Fibroblast of the aortic adventitia (primary cell): ENCODE measurements at regions not wholly inside any gene's neighbourhood (a gene's known extent, or its start where the extent isn't known, plus 50 kb on each side); places are given as distances from the start of the nearest gene placed in this dataset.

Experiments used
- DNase-seq: peaks from one replicate; pipeline ENCODE4 v3.0.0-alpha.2; 2010; ENCODE audit warnings: low read depth
- H3K4me3 ChIP-seq: 2 replicates; pipeline ENCODE4 v1.5.1; 2011; ENCODE audit warnings: low read depth, mild to moderate bottlenecking, control low read depth, low read length, moderate library complexity
- TF ChIP-seq, protein P1 (sequence below): IDR thresholded peaks from 2 replicates; pipeline ENCODE4 v1.5.1; 2011; ENCODE audit warnings: mild to moderate bottlenecking, low read length, control low read depth, inconsistent platforms; ENCODE audit not compliant: insufficient read depth

DNA sequence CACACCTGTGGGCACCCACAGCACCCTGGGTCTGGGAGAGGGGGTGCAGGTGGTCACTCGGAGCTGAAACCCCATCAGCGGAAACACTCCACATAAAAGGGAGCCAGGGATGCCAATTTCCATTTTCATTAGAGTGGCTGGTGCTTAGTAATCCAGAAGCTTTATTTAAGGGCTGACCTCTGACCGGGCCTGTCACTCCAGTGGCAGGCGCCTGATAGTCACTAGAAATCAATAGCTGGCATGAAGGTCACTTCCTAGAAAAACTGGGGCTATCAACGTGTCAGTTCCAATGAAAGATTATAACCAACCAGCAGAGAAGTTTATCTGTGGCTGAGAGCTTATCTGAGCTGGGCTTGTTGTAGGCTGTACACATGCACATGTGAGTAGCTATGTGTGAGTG lies 333.7 kb upstream of the SKOR2 start:
- TF ChIP-seq, protein P1, sequence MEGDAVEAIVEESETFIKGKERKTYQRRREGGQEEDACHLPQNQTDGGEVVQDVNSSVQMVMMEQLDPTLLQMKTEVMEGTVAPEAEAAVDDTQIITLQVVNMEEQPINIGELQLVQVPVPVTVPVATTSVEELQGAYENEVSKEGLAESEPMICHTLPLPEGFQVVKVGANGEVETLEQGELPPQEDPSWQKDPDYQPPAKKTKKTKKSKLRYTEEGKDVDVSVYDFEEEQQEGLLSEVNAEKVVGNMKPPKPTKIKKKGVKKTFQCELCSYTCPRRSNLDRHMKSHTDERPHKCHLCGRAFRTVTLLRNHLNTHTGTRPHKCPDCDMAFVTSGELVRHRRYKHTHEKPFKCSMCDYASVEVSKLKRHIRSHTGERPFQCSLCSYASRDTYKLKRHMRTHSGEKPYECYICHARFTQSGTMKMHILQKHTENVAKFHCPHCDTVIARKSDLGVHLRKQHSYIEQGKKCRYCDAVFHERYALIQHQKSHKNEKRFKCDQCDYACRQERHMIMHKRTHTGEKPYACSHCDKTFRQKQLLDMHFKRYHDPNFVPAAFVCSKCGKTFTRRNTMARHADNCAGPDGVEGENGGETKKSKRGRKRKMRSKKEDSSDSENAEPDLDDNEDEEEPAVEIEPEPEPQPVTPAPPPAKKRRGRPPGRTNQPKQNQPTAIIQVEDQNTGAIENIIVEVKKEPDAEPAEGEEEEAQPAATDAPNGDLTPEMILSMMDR: no peak
- no peak for DNase-seq
- no peak overlapping the region for H3K4me3 ChIP-seq

DNA sequence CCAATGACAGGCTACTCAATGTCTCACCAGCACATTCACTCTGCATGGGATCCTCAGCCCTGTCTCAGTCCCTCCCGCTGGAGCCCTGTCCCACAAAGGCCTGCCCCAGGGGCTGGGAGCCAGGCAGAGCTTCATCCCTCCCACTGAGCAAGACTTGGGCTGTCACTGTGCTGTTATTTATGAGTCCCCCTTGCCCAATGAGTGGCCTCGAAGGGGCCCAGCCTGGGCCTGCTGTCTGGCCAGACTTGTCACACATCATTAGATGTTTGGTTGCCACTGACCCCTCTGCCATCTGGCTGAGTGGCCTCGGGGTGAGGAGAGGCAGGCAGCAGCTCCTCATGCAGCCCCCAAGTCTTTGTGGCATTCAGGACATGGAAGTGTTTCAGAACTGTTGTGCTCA lies 330.6 kb upstream of the SKOR2 start:
- H3K4me3 ChIP-seq: no peak overlapping the region
- TF ChIP-seq, protein P1: no peak
- DNase-seq: no peak

DNA sequence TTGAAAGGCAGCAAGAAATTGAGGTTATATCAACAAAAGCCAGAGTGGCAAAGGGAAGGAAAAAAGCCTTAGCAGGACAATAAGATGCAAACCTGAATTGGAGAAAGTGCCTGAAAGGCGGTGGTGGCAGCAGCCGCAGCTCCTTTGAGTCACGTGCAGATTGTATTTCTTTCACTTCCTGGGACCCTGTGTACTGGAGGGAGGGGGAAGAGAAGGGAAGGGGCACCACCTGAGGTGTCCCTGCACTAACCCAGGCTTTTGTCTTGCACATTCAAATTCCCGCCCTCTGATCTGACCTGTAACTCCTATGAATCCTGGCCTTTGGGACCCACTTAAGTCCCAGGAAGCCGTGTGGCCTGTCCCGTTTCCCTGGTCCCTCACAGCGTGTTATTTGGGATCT lies 326.1 kb upstream of the SKOR2 start:
- H3K4me3 ChIP-seq: no peak overlapping the region
- no peak for DNase-seq
- TF ChIP-seq, protein P1: no peak

DNA sequence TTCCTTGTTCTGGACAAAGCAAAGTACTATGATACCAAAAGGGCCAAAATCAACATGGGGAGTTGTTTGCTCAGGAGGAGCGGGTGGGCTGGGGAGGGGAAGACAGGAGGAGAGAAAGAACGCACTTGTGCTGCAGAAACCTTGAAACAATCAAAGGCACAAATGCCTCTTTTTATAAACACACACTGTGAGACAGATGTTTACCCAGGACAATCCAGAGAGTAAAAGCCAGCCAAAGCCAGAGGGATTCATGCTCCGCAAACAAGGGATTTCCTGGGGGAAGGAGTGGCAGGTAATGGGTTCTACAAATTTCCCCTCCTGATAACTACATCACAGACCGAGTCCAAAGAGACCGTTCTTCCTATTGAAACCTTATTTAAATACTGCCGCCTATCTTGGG lies 323.5 kb upstream of the SKOR2 start:
- no peak for DNase-seq
- TF ChIP-seq, protein P1: no peak

DNA sequence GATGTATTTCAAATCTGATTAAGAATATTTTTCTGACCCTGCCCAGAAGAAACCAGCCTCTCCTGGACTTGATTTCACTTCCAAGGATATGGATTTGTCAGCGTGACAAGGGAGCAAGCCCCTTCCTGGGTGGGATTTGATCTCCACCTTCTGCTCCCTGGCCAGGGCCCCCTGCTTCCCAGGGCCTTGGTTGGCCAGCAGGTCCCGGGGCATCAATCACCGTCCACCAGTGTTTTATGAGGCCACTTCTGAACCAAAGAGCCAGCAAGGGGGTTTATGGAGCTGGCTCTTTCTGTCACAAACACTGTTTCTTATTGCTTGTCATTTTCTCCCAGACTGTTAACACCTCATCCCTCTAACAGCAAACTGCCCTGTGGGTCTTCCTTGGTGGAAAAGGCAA lies 320.5 kb upstream of the SKOR2 start:
- TF ChIP-seq, protein P1: no peak
- DNase-seq: no peak
- H3K4me3 ChIP-seq: no peak overlapping the region

More for the DNA sequence above, 323.5 kb upstream of the SKOR2 start:
- H3K4me3 ChIP-seq: no peak overlapping the region

DNA sequence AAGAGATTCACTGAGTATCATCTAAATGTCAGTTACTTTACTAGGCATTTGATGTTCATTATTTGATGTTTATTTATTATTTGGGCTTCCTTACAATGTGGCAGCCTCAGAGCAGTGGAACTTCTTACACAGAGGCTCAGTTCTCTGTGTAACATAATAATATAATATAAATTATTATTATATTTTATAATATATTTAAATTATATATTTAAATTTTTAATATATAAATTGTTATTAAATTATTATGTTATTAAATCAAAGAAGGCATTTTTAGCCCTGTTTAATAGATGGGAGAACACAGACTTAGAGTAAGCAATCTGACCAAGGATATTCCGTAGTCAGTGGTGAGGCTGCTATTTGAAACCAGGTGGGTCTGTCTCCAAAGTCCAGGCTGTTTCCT lies 315.3 kb upstream of the SKOR2 start:
- TF ChIP-seq, protein P1: no peak
- H3K4me3 ChIP-seq: no peak overlapping the region
- DNase-seq: no peak
